Common myeloid progenitor, CD34-positive (primary cell): ENCODE measurements at regions not wholly inside any gene's neighbourhood (a gene's known extent, or its start where the extent isn't known, plus 50 kb on each side); places are given as distances from the start of the nearest gene placed in this dataset.
A peak's percentile ranks its signal among the peaks of the same experiment; 100 is the strongest.

ENCODE experiments used
- CTCF ChIA-PET: fragments of 350-600 bp; sonication (Branson Sonifier 250); formaldehyde crosslinking; loops from one replicate; lab custom pipeline; 2021; ENCODE audit warnings: antibody characterized with exemption; lab: Charles Lee
- POLR2A ChIA-PET: fragments of 350-600 bp; sonication (Branson Sonifier 250); formaldehyde crosslinking; loops from one replicate; lab custom pipeline; 2021; ENCODE audit warnings: antibody characterized with exemption; lab: Charles Lee
- DNase-seq, 3 donors: peaks; one replicate each; pipeline versions ENCODE4 v3.0.0 to v3.0.0-alpha.2; 2013
- H3K27ac ChIP-seq, 2 experiments: 1 replicate in 1 of 2; 2 replicates in 1 of 2; pipeline ENCODE4 v1.7.0; 2013; ENCODE audit warnings: inconsistent platforms in 2 of 2, low read length in 2 of 2, mild to moderate bottlenecking in 2 of 2, low read depth in 1 of 2, moderate library complexity in 1 of 2; ENCODE audit not compliant: severe bottlenecking in 2 of 2, insufficient read depth in 1 of 2, poor library complexity in 1 of 2
- H3K27me3 ChIP-seq, 5 experiments: replicated peaks in 2 of 5; 1 replicate in 3 of 5; 2 replicates in 2 of 5; pipeline versions ENCODE4 v1.6.1 to v1.7.0; 2013; ENCODE audit warnings: low read length in 4 of 5, mild to moderate bottlenecking in 2 of 5, moderate library complexity in 2 of 5, inconsistent platforms in 1 of 5; ENCODE audit not compliant: insufficient read depth in 5 of 5, control insufficient read depth in 4 of 5
- H3K36me3 ChIP-seq, 4 experiments: 1 replicate in 2 of 4; 2 replicates in 2 of 4; pipeline versions ENCODE4 v1.6.1 to v1.7.0; 2013; ENCODE audit warnings: low read length in 3 of 4, control low read depth in 1 of 4, mild to moderate bottlenecking in 1 of 4; ENCODE audit not compliant: control insufficient read depth in 4 of 4, insufficient read depth in 4 of 4
- H3K4me1 ChIP-seq, 4 experiments: 1 replicate in 3 of 4; 2 replicates in 1 of 4; pipeline versions ENCODE4 v1.6.1 to v1.7.1; 2013; ENCODE audit warnings: low read length in 3 of 4, mild to moderate bottlenecking in 3 of 4, control low read depth in 1 of 4, inconsistent platforms in 1 of 4, moderate library complexity in 1 of 4; ENCODE audit not compliant: control insufficient read depth in 4 of 4, insufficient read depth in 4 of 4; ENCODE audit errors: control extremely low read depth in 1 of 4
- H3K4me3 ChIP-seq, 7 experiments: 1 replicate in 4 of 7; 2 replicates in 3 of 7; pipeline versions ENCODE4 v1.5.1 to v1.7.0; 2013; ENCODE audit warnings: mild to moderate bottlenecking in 7 of 7, low read length in 6 of 7, moderate library complexity in 6 of 7, inconsistent platforms in 2 of 7, low read depth in 2 of 7, control low read depth in 1 of 7; ENCODE audit not compliant: insufficient read depth in 4 of 7, control insufficient read depth in 1 of 7; ENCODE audit errors: extremely low read depth in 1 of 7
- H3K9me3 ChIP-seq, 5 experiments: 1 replicate in 4 of 5; 2 replicates in 1 of 5; pipeline versions ENCODE4 v1.6.1 to v1.7.1; 2013; ENCODE audit warnings: low read length in 4 of 5, mild to moderate bottlenecking in 2 of 5, inconsistent platforms in 1 of 5, low read depth in 1 of 5, moderate library complexity in 1 of 5; ENCODE audit not compliant: control insufficient read depth in 4 of 5, insufficient read depth in 2 of 5; ENCODE audit errors: control extremely low read depth in 1 of 5
- WGBS: methylation state at CpG from one replicate; pipeline ENCODE4 v1.1.5; 2013; ENCODE audit not compliant: insufficient coverage; 5-methylcytosine and 5-hydroxymethylcytosine counted together

DNA sequence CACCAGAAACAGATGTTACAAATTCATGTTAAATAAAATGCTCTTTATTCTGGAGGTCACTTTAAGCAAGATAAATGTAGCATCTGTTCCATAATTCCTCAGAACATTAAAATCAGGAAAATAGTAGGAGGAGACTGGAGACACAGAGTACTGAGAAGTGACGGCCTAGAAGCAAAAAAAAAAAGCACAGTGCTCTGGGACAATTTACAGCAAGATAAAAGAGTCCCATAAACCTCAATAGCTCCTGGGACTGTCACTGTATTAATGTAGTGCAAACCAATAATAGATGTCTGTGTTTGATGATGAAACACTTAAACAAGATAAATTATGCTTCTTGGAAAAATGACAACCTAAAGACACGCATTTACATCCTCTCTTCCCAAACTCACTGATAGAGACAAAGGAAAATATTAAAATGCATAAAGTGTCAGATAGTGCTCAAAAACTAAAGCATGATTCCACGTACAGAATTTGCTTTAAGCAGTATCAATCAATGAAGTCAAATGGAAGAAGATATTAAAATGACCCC lies 338.8 kb upstream of the REG3G start:
- H3K27ac ChIP-seq = no peak overlapping the region
- H3K9me3 ChIP-seq = no peaks in the 10 kb centered on the region
- H3K27me3 ChIP-seq = no peaks in the 10 kb centered on the region
- H3K4me1 ChIP-seq = no peaks in the 10 kb centered on the region
- no peak overlapping the region for H3K4me3 ChIP-seq
- ChIA-PET CTCF (interaction anchor here (1.2 kb wide), 1 partner anchor 13 kb away, joined by 3 read pairs; no protein-coding TSS in a partner anchor), POLR2A (no interaction called here)
- H3K36me3 ChIP-seq = no peaks in the 10 kb centered on the region
- no peak for DNase-seq
- WGBS = 82% methylated on average over 2 of the region's 3 CpGs

DNA sequence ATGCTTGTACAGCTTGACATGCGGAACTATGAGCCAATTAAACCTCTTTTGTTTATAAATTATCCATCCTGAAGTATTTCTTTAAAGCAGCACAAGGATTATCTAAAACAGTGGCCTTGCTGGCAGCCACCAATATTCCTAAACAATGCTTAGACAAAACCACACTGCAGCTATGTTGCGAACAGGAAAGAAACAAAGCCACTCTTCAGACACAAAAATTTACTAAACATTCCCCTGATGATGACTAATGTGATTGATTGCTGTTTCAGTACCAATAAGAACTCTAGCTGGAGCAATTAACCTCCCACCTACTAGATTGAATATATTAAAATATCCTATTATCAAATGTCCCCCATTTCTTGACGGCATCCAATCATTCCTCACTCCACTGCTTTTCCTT lies 325.8 kb upstream of the REG3G start:
- CTCF ChIA-PET = no interaction called here
- no peak for DNase-seq
- H3K9me3 ChIP-seq = no peaks in the 10 kb centered on the region
- H3K4me3 ChIP-seq = no peak overlapping the region
- H3K27ac ChIP-seq = no peak overlapping the region
- POLR2A ChIA-PET = no interaction called here
- 100% methylated on average over 2 of the region's 3 CpGs for WGBS
- no peaks in the 10 kb centered on the region for H3K27me3 ChIP-seq
- H3K4me1 ChIP-seq = no peaks in the 10 kb centered on the region
- no peaks in the 10 kb centered on the region for H3K36me3 ChIP-seq

DNA sequence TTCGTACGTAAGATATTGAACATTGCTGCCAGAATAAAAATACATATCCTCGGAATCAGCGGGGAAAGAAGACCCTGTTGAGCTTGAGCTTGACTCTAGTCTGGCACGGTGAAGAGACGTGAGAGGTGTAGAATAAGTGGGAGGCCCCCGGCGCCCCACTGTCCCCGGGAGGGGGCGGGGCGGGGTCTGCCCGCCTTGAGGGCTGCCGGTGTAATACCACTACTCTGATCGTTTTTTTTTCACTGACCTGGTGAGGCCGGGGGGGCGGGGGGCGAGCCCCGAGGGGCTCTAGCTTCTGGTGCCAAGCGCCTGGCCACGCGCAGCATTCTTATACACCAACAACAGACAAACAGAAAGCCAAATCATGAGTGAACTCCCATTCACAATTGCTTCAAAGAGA lies 324.0 kb upstream of the REG3G start:
- no peaks in the 10 kb centered on the region for H3K9me3 ChIP-seq
- ChIA-PET CTCF (no interaction called here), POLR2A (no interaction called here)
- H3K4me1 ChIP-seq = no peaks in the 10 kb centered on the region
- H3K27me3 ChIP-seq = no peaks in the 10 kb centered on the region
- H3K4me3 ChIP-seq = no peak overlapping the region
- WGBS = 99% methylated on average over 7 of the region's 21 CpGs
- DNase-seq = peak in 1 of 3 donors; percentile 21
- H3K36me3 ChIP-seq = no peaks in the 10 kb centered on the region
- no peak overlapping the region for H3K27ac ChIP-seq

DNA sequence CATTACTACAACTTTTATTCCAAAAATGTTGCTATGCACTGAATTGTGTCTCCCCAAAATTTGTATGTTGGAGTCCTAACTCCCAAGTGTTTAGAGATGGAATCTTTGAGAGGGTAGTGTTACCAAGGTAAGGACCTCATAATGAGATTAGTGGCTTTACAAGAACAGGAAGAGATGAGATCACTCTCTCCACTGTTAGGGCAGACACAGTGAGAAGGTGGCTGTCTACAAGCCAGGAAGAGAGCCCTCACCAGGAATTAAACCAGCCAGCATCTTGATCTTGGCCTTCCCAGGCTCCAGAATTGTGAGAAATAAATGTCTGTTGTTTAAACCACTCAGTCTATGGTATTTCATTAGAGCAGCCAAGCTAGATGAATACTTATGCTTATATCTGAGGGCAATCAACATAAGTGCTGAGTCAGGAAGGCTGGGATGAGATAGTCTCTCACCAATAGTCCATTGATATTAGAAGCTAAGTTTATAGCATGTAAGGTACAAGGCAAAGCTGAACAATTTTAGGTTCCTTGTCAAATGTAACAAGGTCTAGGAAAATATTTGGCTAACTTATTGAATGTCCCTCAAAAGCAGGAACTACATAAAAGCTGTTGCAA lies 317.6 kb upstream of the REG3G start:
- Histone ChIP-seq H3K27me3 (no peaks in the 10 kb centered on the region), H3K27ac (no peak overlapping the region), H3K36me3 (no peaks in the 10 kb centered on the region), H3K9me3 (no peaks in the 10 kb centered on the region), H3K4me1 (no peaks in the 10 kb centered on the region), H3K4me3 (no peak overlapping the region)
- DNase-seq = no peak
- ChIA-PET CTCF (no interaction called here), POLR2A (no interaction called here)

DNA sequence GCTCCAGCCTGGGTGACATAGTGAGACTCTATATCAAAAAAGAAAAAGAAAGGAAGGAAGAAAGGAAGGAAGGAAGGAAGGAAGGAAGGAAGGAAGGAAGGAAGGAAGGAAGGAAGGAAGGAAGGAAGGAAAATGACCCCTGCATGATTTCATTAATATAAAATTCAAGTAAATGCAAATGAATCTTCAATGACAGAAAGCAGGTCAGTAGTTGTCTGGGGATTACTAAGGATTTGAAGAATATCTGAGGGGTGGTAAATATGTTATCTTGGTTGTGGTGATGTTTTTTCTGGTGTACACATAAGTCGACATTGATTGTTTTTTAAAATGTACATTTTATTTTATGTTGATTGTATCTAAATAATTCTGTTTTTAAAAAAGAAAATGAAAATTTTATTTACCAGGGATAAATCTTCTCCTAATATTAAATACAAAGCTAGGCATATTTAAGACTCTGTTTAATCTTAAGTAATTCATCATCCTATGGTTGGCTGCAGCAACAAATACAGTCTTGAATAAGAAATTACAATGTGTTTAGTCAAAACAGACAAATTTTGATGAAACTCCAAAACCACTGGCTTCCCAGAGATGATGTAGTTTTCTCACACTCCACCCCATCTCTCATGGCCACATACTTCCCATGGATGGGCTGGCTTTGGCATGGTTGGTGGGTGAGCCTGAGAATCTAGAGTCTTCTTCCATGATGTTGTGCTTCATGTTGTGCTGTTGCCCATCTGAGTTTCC lies 314.7 kb upstream of the REG3G start:
- Histone ChIP-seq H3K9me3 (no peaks in the 10 kb centered on the region), H3K27ac (no peak overlapping the region), H3K36me3 (no peaks in the 10 kb centered on the region), H3K4me3 (no peak overlapping the region), H3K27me3 (no peaks in the 10 kb centered on the region), H3K4me1 (no peaks in the 10 kb centered on the region)
- DNase-seq = no peak
- ChIA-PET CTCF (no interaction called here), POLR2A (no interaction called here)
- no CpG with 5 or more reads among the region's 1 CpG for WGBS

DNA sequence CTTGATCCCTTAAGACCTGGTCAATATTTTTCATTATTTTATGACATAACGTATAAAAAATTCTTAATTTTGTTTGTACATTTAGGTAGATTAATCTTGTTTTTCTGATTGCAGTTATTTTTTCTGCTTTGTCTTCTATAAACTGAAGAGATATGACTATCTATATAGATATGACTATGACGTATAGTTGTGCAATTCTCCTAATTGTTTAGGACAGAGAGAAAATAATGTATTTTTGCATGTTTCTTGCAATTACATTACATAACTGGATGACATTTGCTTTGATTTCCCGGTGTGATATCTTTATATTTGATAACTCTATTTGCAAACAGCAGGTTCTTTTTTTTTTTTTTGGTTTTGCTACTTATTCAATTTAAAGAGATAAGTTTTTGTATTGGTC lies 310.2 kb upstream of the REG3G start:
- H3K9me3 ChIP-seq = no peaks in the 10 kb centered on the region
- POLR2A ChIA-PET = no interaction called here
- H3K4me1 ChIP-seq = no peaks in the 10 kb centered on the region
- CTCF ChIA-PET = no interaction called here
- H3K4me3 ChIP-seq = no peak overlapping the region
- WGBS = no CpG with 5 or more reads among the region's 3 CpGs
- no peak for DNase-seq
- H3K36me3 ChIP-seq = no peaks in the 10 kb centered on the region
- no peak overlapping the region for H3K27ac ChIP-seq
- no peaks in the 10 kb centered on the region for H3K27me3 ChIP-seq

DNA sequence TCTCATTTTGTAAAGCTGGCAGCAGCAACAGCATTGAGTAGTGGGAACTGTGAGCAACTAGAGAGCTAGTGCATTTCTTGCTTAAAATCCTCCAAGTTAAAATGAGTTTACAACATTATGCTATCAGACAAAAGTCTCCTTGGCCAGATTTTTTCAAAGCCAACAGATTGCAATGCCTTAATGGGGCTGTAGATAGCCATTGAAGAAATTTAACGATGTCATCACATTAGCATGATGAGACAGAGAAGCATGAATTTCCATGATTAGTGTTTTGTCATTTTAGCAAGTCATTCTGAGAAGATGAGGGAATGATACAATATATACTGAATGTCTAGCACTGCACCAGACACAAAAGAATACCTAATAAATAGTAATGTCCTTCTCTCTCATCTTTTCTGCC lies 307.5 kb upstream of the REG3G start:
- Histone ChIP-seq H3K9me3 (no peaks in the 10 kb centered on the region), H3K4me3 (no peak overlapping the region), H3K36me3 (no peaks in the 10 kb centered on the region), H3K4me1 (no peaks in the 10 kb centered on the region), H3K27me3 (no peaks in the 10 kb centered on the region), H3K27ac (no peak overlapping the region)
- CTCF ChIA-PET = no interaction called here
- WGBS = 100% methylated on average over 1 of the region's 1 CpG
- POLR2A ChIA-PET = no interaction called here
- no peak for DNase-seq
